Chondrocyte (in vitro differentiated cells): ENCODE measurements at regions not wholly inside any gene's neighbourhood (a gene's known extent, or its start where the extent isn't known, plus 50 kb on each side); places are given as distances from the start of the nearest gene placed in this dataset.

Source experiments
- DNase-seq: peaks from one replicate; pipeline ENCODE4 v3.0.0; 2021; ENCODE audit warnings: mixed read lengths, low spot score
- H3K27ac Mint-ChIP-seq: one replicate; pipeline ENCODE4 v1.8.0; 2021; ENCODE audit warnings: mild to moderate bottlenecking, moderate library complexity, mixed read lengths; ENCODE audit not compliant: unreplicated experiment
- H3K27me3 Mint-ChIP-seq: 2 replicates; pipeline ENCODE4 v1.8.0; 2021; ENCODE audit warnings: low read depth, mixed read lengths
- H3K36me3 Mint-ChIP-seq: 2 replicates; pipeline ENCODE4 v1.8.0; 2021; ENCODE audit warnings: low read depth, mixed read lengths
- H3K4me1 Mint-ChIP-seq: 2 replicates; pipeline ENCODE4 v1.8.0; 2021; ENCODE audit warnings: low read depth, mild to moderate bottlenecking, mixed read lengths
- H3K4me3 Mint-ChIP-seq: one replicate; pipeline ENCODE4 v1.8.0; 2021; ENCODE audit warnings: mild to moderate bottlenecking, moderate library complexity, mixed read lengths; ENCODE audit not compliant: unreplicated experiment
- H3K9me3 Mint-ChIP-seq: 2 replicates; pipeline ENCODE4 v1.8.0; 2021; ENCODE audit warnings: low read depth, mixed read lengths
- CTCF ChIP-seq: fragments of 200-600 bp; sonication (generic); IDR thresholded peaks from 2 replicates; pipeline ENCODE4 v1.5.0; 2021; ENCODE audit warnings: antibody characterized with exemption, mild to moderate bottlenecking, moderate library complexity

GRCh38 chr13:91108315-91108714 is 239.2 kb upstream of the MIR17HG start:
- no peak overlapping the region for H3K27ac Mint-ChIP-seq
- TF ChIP-seq CTCF, result no peak
- H3K9me3 Mint-ChIP-seq, result peaks cover 6% of the 10 kb centered on the region
- H3K27me3 Mint-ChIP-seq, result peaks cover 4% of the 10 kb centered on the region
- no peak overlapping the region for H3K4me3 Mint-ChIP-seq
- no peak for DNase-seq
- no peaks in the 10 kb centered on the region for H3K4me1 Mint-ChIP-seq
- no peaks in the 10 kb centered on the region for H3K36me3 Mint-ChIP-seq

- Mint-ChIP-seq H3K4me3 (no peak overlapping the region), H3K9me3 (peaks cover 3% of the 10 kb centered on the region), H3K27ac (no peak overlapping the region), H3K27me3 (peaks cover 2% of the 10 kb centered on the region), H3K4me1 (peaks cover 13% of the 10 kb centered on the region), H3K36me3 (peaks cover 3% of the 10 kb centered on the region)
- DNase-seq, result no peak
- no peak for TF ChIP-seq CTCF
These were observed 235.8 kb upstream of the MIR17HG start for GRCh38 chr13:91111476-91112200.

- Mint-ChIP-seq H3K36me3 (peaks cover 3% of the 10 kb centered on the region), H3K9me3 (peaks cover 3% of the 10 kb centered on the region), H3K4me3 (no peak overlapping the region), H3K27ac (no peak overlapping the region), H3K4me1 (peaks cover 13% of the 10 kb centered on the region), H3K27me3 (no peaks in the 10 kb centered on the region)
- TF ChIP-seq CTCF, result no peak
- no peak for DNase-seq
These were observed 235.1 kb upstream of the MIR17HG start for GRCh38 chr13:91112201-91112923.

GRCh38 chr13:91112924-91113277 is 234.6 kb upstream of the MIR17HG start:
- no peak for DNase-seq
- Mint-ChIP-seq H3K27me3 (no peaks in the 10 kb centered on the region), H3K27ac (no peak overlapping the region), H3K9me3 (peaks cover 3% of the 10 kb centered on the region), H3K4me1 (peaks cover 13% of the 10 kb centered on the region), H3K4me3 (no peak overlapping the region), H3K36me3 (peaks cover 3% of the 10 kb centered on the region)
- TF ChIP-seq CTCF, result no peak

- H3K4me3 Mint-ChIP-seq, result no peak overlapping the region
- no peaks in the 10 kb centered on the region for H3K27me3 Mint-ChIP-seq
- peaks cover 13% of the 10 kb centered on the region for H3K4me1 Mint-ChIP-seq
- no peak for DNase-seq
- no peak for TF ChIP-seq CTCF
- no peak overlapping the region for H3K27ac Mint-ChIP-seq
- peaks cover 3% of the 10 kb centered on the region for H3K36me3 Mint-ChIP-seq
- H3K9me3 Mint-ChIP-seq, result peaks cover 3% of the 10 kb centered on the region
These were observed 231.7 kb upstream of the MIR17HG start for GRCh38 chr13:91115776-91116175.
